PFSK-1 (cell line): ENCODE measurements at regions not wholly inside any gene's neighbourhood (a gene's known extent, or its start where the extent isn't known, plus 50 kb on each side); places are given as distances from the start of the nearest gene placed in this dataset.

Experiments
- FOXP2 ChIP-seq: optimal IDR thresholded peaks from 2 replicates; pipeline ENCODE3; 2011; ENCODE audit warnings: borderline replicate concordance, control low read depth, inconsistent platforms; ENCODE audit not compliant: insufficient read depth; ENCODE audit errors: extremely low read length, extremely low read depth
- POLR2AphosphoS5 ChIP-seq: IDR thresholded peaks from 2 replicates; pipeline ENCODE4 v1.6.1; 2012; ENCODE audit warnings: low read depth, mild to moderate bottlenecking, control low read depth, low read length, moderate library complexity
- REST ChIP-seq, 2 experiments: IDR thresholded peaks; 2 replicates each; pipeline versions ENCODE4 v1.6.1 to v1.8.0; 2011 to 2012; ENCODE audit warnings: low read depth in 2 of 2, low read length in 2 of 2, control low read depth in 1 of 2, inconsistent platforms in 1 of 2, mild to moderate bottlenecking in 1 of 2, moderate library complexity in 1 of 2; ENCODE audit not compliant: insufficient read depth in 1 of 2
- SIN3A ChIP-seq: IDR thresholded peaks from 2 replicates; pipeline ENCODE4 v1.6.1; 2012; ENCODE audit warnings: mild to moderate bottlenecking, low read length, moderate library complexity, borderline replicate concordance; ENCODE audit not compliant: insufficient read depth
- TAF1 ChIP-seq: IDR thresholded peaks from 2 replicates; pipeline ENCODE4 v1.6.1; 2012; ENCODE audit warnings: low read length, control low read depth, borderline replicate concordance; ENCODE audit not compliant: insufficient read depth

GRCh38 chr3:44186111-44186672 is 55.5 kb upstream of the TOPAZ1 start:
- TF ChIP-seq POLR2AphosphoS5 (no peak), TAF1 (no peak), FOXP2 (no peak), SIN3A (no peak), REST (IDR thresholded peaks at IDR 0.05; ENCODE audit: insufficient read depth in 1 of 2, low read depth in 2 of 2, low read length in 2 of 2) (no peak)

DNA sequence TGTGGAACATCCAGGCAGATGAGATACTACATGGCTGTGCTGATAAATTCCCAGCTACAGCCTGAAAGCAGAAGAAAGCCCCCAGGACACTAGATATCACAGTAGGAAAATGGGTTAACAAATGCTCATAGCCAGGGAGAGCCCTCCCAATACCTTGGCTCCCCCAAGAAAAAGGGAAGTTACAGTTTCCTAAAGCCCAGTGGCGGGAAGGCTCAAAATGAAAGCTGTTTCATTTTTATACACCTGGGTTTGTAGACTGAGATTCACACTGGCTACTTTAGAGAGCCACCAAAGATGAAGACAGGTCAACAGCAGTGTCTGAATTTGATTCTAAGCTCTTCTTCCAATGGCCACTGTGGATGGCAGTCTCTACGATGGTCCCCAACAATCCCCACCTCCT is 55.0 kb upstream of the TOPAZ1 start:
- TF ChIP-seq POLR2AphosphoS5, result no peak
- TF ChIP-seq REST (IDR thresholded peaks at IDR 0.05; ENCODE audit: insufficient read depth in 1 of 2, low read depth in 2 of 2, low read length in 2 of 2), result no peak
- TF ChIP-seq SIN3A, result no peak
- no peak for TF ChIP-seq TAF1
- no peak for TF ChIP-seq FOXP2
